IPS DF 4.7 (cell line): ENCODE measurements at regions not wholly inside any gene's neighbourhood (a gene's known extent, or its start where the extent isn't known, plus 50 kb on each side); places are given as distances from the start of the nearest gene placed in this dataset.

ENCODE experiments used
- DNase-seq: peaks from one replicate; pipeline ENCODE4 v3.0.0-alpha.2; 2013; ENCODE audit warnings: low spot score; ENCODE audit errors: extremely low read depth

DNA sequence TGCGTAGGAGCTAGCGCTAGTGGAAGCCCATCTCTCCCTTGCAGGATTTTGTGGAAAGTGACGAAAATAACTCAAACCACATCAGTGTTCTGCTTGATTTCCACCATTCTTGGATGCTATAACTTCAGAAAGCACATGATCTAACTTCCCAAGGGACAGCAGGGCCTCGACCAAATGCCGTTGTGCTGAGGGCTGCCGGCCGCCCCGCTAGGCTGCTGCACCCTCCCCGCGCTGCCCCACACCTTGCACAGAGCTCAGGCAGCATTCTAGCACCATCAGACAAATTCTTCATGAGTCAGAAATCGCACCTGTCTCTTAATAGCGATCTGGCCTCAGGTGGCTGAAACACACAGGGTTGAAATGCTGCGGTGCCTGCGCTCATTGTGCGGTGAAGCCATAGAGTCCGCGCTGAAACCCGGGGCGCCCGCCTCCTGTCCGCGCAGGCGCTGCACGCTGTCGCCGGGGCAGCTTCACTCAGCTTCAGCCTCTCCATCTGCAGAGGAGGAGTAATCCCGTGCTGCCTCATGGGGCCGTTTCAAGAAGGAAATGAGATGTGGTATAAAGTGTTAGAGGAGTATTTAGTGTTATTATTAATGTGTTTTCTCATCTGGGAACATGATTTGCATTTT, 59.2 kb upstream of the B3GAT1 start:
- no peak for DNase-seq

DNA sequence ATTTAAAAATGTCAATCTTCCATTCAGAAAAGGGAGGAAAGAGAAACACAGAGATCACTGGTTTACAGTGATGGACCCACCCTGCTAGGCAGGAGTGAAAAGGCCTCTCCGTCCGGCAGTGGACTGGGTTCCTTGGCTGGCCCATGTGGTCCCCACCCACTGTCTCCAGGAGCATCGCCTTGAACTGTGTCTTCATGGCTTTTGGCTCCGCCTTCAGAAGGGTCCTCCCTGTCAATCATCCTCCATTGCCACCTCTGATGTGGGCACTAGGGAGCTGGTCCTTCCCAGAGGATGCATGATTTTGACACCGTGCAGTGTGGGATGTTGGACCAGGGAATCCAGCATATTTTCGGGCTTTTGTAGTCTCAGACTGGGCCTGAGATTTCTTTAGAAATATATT, 58.2 kb upstream of the B3GAT1 start:
- DNase-seq: no peak

DNA sequence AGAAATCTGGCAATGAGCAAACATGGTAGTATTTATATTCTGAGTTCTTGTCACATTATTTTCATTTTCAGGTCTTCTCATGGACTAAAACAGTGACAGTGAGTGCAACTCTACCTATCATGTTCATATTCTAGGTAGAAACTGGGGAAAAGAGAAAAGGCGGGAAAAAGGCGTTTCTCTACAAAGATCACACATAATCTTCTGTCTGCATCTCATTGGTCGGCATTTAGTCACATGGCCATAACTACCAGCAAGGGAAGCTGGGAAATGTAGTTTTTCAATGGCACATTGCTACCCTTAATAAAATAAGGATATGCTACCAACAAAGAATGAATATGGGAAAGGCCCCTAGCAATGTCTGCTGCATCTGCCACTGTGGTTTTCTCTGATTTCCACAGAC, 57.6 kb upstream of the B3GAT1 start:
- DNase-seq: no peak

DNA sequence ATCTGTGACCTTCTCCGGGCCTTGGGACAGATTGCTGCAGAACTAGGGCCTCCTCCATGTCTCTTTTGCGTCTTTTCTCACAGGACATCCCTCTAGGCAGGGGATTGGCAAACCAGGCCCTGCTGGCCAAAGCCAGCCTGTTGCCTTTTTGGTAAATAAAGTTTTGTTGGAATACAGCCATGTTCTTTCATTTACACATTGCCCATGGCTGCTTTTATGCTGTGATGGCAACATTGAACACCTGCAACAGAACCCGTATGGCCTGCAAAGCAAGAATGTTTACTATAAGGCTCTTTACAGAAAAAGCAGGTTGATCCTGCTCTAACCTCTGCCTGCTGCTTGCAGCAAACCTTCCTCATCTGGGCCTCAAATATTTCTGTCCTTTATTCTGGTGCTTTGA, 56.8 kb upstream of the B3GAT1 start:
- DNase-seq: no peak

DNA sequence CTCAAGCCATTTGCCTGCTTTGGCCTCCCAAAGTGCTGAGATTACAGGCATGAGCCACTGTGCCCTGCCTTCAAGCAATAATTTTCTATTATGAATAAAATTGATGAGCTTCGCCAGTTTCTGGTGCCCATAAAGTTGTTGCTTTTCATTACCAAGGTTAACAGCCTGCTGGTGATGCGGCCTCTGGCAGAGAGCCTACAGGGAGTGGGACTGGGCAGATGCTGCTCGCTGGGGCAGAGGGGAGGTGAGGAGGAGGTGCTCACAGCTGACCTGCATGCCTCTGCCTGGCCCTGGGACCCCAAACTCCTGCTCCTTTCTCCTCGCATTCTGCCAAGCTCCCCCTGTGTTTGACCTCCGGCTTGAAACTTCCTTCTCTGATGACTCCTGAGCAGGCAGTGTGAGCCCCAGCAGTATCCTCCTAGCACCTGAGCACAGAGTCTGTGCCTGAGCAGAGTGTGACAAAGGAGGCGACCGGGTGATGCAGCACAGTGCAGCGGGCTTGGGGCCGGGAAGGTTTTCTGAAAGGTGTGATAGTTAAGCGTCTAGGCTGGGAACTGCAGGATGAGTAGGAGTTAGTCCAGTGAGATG, 56.1 kb upstream of the B3GAT1 start:
- no peak for DNase-seq

DNA sequence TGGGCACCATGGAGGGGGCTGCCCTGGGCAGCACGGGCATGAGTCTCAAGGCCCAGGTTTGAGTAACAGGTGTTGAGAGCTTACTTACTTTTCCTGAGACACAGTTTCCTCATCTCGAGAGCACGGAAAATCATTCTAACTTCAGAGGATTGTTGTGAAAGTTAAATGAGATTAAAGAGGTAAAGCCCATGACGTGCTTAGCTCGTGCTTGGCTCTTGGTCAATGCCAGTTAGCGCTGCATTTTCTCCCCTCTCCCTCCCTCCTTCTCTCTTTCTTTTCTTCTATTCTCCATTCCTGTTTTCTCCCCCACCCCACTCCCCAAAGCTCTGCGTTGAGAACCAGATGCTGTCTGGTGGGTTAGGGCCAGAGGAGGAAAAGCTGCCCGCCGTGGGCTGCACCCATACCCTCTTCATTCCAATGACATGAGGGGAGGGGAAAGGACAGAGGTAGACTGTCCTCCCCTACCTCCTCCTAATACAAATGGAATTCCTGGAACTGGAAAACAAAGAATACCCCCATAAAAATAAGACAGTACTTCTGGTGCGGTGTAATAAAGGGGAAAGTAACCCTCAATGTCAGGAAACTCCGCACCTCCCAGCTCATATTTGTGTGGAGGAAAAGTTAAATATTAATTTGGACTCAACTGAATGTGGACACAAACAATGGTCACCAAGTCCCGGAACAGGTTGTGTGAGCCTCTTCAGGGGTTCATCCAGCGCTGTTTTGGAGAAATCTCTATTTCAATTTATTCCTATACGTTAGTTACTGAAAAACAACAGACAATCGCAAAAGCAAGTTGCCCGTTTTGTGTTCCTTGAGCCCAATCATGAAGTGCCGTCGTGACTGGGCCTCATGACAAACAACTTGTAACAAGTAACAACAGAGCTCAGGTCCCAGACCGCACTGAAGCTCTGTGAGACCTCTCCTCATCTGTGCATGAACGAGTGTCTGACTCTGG, 54.8 kb upstream of the B3GAT1 start:
- DNase-seq: no peak

DNA sequence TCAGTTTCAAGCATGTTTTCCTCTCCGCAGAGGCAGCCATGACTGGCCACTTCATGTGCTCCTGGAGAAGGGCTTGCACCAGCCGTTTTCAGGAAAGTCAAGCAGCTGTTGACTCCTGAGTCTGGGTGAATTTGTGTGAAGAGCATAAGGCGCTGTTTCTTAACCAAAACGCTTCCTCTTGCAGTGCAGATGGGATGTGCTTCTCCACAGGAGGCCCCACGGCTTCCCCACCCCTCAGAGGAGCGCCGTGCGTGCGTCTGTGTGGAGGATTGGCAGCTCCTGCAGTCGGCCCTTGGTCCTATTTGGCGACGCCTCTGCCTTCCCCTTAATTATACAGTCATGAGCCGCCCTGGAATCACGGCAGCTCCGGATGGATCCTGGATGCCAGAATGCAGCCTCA, 54.1 kb upstream of the B3GAT1 start:
- no peak for DNase-seq

DNA sequence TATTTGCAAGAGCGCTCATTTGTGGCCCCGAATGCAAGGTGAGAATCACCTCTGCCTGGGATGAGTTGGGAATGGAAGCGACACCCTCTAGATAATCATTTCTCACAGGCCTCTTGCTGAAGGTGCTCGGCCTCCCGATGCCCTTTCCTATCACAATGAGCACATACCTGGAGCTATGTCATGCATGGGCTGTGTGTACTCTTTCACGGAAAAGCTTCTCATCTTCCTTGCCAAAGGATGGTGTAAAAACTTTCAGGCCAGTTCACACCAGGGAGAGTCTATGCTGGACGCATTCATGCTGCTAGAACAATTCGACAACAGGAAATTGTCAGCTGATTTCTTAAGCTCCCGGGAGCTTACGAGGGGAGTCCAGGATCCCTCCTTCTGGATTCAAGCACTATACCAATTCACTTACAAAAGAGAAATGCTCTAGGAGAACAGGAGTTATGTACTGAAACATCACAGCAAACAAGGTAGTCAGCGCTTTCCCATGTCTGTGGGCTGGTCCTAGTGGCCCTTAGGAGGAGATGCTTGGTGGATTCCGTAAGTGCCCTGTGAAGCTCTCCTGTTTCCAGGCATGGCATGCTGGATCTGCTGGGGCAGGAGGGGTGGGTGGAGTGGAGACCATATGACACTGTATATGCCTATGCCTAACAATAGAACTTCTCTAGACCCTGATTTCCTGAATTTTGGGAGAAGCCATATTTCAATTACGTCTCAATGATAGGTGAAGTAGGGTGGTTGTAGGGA, 53.1 kb upstream of the B3GAT1 start:
- no peak for DNase-seq

DNA sequence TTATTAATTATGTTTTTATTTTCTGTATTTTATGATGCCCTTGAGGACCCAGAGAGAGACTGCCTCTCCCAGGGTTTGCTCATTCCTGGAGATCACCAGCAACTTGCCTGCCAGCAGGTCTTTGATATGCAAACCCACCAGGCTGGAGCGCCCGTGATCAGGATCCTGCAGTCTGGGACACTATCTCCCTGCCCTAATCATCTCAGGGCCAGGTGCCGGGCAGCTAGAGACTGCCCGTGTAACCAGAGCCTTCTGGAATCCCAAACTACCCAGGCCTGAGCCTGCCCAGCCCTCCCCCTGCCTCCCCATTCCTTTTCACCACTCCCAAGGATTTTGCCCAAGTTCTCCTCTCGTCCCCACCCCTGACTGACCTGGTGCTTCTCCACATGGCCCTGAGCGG, 52.2 kb upstream of the B3GAT1 start:
- DNase-seq: no peak

DNA sequence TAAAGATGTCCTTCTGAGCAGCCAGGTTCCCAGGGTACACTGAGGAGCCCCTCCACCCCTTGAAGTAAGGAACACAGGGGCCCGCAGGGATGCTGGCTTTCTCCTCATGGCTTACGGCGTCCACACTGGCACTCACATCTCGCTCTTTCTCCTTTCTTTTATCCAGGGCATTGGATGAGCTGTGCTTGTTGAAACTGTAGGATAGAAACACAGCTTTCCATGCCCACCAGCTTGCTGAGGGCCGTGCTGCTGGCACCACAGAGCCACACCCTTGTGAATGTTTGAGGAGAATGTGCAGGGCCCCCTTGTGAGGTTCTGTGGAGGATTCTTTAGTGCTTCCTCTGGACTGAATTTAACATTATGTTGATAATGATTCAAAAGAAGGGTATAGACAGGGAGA, 51.7 kb upstream of the B3GAT1 start:
- DNase-seq: no peak
